ENCODE measurements at regions not wholly inside any gene's neighbourhood (a gene's known extent, or its start where the extent isn't known, plus 50 kb on each side); places are given as distances from the start of the nearest gene placed in this dataset.

GRCh38 chr6:11350294-11350693 lies 117.8 kb upstream of the NEDD9 start:
- peak; percentile 62 for DNase-seq

- no peak for DNase-seq
These were observed 117.4 kb upstream of the NEDD9 start for GRCh38 chr6:11349880-11350279.

GRCh38 chr6:11346516-11346915 lies 114.0 kb upstream of the NEDD9 start:
- DNase-seq = no peak

- DNase-seq = no peak
These were observed 113.1 kb upstream of the NEDD9 start for GRCh38 chr6:11345536-11345935.

GRCh38 chr6:11343963-11344723 lies 111.7 kb upstream of the NEDD9 start:
- DNase-seq = no peak

GRCh38 chr6:11341867-11342266 lies 109.4 kb upstream of the NEDD9 start:
- no peak for DNase-seq

GRCh38 chr6:11341303-11341702 lies 108.8 kb upstream of the NEDD9 start:
- DNase-seq = no peak

GRCh38 chr6:11339380-11339779 lies 106.9 kb upstream of the NEDD9 start:
- DNase-seq = no peak

GRCh38 chr6:11337306-11337705 lies 104.8 kb upstream of the NEDD9 start:
- no peak for DNase-seq

GRCh38 chr6:11335826-11336225 lies 103.4 kb upstream of the NEDD9 start:
- DNase-seq = no peak

GRCh38 chr6:11333132-11333849 lies 100.8 kb upstream of the NEDD9 start:
- DNase-seq = no peak

GRCh38 chr6:11332463-11332862 lies 100.0 kb upstream of the NEDD9 start:
- DNase-seq = no peak

- no peak for DNase-seq
These were observed 98.6 kb upstream of the NEDD9 start for GRCh38 chr6:11331111-11331510.

GRCh38 chr6:11330413-11330760 lies 97.9 kb upstream of the NEDD9 start:
- DNase-seq = no peak

- no peak for DNase-seq
These were observed 97.4 kb upstream of the NEDD9 start for GRCh38 chr6:11329726-11330412.

GRCh38 chr6:11328613-11329247 lies 96.3 kb upstream of the NEDD9 start:
- DNase-seq = no peak

- DNase-seq = no peak
These were observed 95.5 kb upstream of the NEDD9 start for GRCh38 chr6:11327961-11328360.

- no peak for DNase-seq
These were observed 93.6 kb upstream of the NEDD9 start for GRCh38 chr6:11326116-11326515.

- DNase-seq = peak; percentile 20
These were observed 92.1 kb upstream of the NEDD9 start for GRCh38 chr6:11324453-11325015.

GRCh38 chr6:11323666-11324452 lies 91.4 kb upstream of the NEDD9 start:
- peak; percentile 44 for DNase-seq

- DNase-seq = no peak
These were observed 89.9 kb upstream of the NEDD9 start for GRCh38 chr6:11322252-11322885.

Measured in NK-92 treated with Interleukin-12 subunit alpha and Interleukin-12 subunit beta, amount 100 ng/mL, for 24 hours (cell line).